ENCODE measurements at regions not wholly inside any gene's neighbourhood (a gene's known extent, or its start where the extent isn't known, plus 50 kb on each side); places are given as distances from the start of the nearest gene placed in this dataset.

DNA sequence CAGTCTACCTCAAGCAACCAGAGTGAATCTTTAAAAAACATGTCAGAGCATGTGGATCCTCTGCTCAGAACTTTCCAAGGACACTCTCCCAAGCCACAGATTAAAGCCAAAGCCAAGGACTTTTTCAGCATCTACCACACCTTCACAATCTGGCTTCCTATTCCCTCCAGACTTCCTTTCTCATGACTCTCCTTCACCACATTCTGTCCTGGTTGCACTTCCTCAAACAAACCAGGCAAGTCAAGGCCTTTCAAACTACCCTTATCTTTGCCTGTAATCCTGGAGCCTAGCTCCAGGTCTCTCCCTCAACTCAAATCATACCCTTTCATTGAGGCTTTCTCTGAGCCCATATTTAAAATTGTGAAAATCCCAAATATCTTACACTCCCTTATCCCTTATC is 191.6 kb upstream of the GALNTL6 start:
- TF ChIP-seq EZH2 (IDR thresholded peaks at IDR 0.05; ENCODE audit: low read depth, unreplicated experiment) (no peak), JUNB (IDR thresholded peaks at IDR 0.05; ENCODE audit: unreplicated experiment) (no peak), EZH2phosphoT487 (IDR thresholded peaks at IDR 0.05; ENCODE audit: unreplicated experiment) (no peak), POLR2AphosphoS5 (IDR thresholded peaks at IDR 0.05; ENCODE audit: low read depth) (no peak), CREB1 (CRISPR knock-in tag; IDR thresholded peaks at IDR 0.05; ENCODE audit: low read depth) (no peak), ZNF331 (CRISPR knock-in tag; IDR thresholded peaks at IDR 0.05; ENCODE audit: low read depth) (no peak), NANOG (IDR thresholded peaks at IDR 0.05; ENCODE audit: borderline replicate concordance) (no peak)
- TF ChIP-seq, protein P1, sequence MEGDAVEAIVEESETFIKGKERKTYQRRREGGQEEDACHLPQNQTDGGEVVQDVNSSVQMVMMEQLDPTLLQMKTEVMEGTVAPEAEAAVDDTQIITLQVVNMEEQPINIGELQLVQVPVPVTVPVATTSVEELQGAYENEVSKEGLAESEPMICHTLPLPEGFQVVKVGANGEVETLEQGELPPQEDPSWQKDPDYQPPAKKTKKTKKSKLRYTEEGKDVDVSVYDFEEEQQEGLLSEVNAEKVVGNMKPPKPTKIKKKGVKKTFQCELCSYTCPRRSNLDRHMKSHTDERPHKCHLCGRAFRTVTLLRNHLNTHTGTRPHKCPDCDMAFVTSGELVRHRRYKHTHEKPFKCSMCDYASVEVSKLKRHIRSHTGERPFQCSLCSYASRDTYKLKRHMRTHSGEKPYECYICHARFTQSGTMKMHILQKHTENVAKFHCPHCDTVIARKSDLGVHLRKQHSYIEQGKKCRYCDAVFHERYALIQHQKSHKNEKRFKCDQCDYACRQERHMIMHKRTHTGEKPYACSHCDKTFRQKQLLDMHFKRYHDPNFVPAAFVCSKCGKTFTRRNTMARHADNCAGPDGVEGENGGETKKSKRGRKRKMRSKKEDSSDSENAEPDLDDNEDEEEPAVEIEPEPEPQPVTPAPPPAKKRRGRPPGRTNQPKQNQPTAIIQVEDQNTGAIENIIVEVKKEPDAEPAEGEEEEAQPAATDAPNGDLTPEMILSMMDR (conservative IDR thresholded peaks at IDR 0.05; ENCODE audit: low read depth in 2 of 2), result no peak
- TF ChIP-seq, protein P2, sequence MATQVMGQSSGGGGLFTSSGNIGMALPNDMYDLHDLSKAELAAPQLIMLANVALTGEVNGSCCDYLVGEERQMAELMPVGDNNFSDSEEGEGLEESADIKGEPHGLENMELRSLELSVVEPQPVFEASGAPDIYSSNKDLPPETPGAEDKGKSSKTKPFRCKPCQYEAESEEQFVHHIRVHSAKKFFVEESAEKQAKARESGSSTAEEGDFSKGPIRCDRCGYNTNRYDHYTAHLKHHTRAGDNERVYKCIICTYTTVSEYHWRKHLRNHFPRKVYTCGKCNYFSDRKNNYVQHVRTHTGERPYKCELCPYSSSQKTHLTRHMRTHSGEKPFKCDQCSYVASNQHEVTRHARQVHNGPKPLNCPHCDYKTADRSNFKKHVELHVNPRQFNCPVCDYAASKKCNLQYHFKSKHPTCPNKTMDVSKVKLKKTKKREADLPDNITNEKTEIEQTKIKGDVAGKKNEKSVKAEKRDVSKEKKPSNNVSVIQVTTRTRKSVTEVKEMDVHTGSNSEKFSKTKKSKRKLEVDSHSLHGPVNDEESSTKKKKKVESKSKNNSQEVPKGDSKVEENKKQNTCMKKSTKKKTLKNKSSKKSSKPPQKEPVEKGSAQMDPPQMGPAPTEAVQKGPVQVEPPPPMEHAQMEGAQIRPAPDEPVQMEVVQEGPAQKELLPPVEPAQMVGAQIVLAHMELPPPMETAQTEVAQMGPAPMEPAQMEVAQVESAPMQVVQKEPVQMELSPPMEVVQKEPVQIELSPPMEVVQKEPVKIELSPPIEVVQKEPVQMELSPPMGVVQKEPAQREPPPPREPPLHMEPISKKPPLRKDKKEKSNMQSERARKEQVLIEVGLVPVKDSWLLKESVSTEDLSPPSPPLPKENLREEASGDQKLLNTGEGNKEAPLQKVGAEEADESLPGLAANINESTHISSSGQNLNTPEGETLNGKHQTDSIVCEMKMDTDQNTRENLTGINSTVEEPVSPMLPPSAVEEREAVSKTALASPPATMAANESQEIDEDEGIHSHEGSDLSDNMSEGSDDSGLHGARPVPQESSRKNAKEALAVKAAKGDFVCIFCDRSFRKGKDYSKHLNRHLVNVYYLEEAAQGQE (IDR thresholded peaks at IDR 0.05; ENCODE audit: unreplicated experiment), result no peak
- TF ChIP-seq, protein P3, sequence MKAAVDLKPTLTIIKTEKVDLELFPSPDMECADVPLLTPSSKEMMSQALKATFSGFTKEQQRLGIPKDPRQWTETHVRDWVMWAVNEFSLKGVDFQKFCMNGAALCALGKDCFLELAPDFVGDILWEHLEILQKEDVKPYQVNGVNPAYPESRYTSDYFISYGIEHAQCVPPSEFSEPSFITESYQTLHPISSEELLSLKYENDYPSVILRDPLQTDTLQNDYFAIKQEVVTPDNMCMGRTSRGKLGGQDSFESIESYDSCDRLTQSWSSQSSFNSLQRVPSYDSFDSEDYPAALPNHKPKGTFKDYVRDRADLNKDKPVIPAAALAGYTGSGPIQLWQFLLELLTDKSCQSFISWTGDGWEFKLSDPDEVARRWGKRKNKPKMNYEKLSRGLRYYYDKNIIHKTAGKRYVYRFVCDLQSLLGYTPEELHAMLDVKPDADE (IDR thresholded peaks at IDR 0.05), result no peak

Measured in GM23338 (cell line).